NCI-H1417 (cell line): ENCODE measurements at regions not wholly inside any gene's neighbourhood (a gene's known extent, or its start where the extent isn't known, plus 50 kb on each side); places are given as distances from the start of the nearest gene placed in this dataset.

ENCODE experiments used
- DNase-seq, 3 experiments: peaks; one replicate each; lab custom pipeline; 2025; lab: John Stamatoyannopoulos, UW

DNA sequence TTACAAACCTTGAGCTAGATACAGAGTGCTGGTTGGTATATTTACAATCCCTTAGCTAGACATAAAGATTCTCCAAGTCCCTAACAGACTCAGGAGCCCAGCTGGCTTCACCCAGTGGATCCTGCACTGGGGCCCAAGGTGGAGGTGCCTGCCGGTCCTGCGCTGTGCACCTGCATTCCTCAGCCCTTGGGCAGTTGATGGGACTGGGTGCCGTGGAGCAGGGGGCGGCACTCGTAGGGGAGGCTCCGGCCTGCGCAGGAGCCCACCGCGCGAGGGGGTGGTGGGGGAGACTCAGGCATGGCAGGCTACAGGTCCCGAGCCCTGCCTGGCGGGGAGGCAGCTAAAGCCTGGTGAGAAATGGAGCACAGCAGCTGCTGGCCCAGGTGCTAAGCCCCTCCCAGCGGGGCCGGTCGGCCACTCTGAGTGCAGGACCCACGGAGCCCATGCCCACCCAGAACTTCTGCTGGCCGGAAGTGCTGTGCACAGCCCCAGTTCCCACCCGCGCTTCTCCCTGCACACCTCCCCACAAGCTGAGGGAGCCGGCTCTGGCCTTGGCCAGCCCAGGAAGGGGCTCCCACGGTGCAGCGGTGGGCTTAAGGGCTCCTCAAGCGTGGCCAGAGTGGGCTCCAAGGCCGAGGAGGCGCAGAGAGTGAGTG is 1464.7 kb downstream of the EFNA5 start:
- no peak for DNase-seq

DNA sequence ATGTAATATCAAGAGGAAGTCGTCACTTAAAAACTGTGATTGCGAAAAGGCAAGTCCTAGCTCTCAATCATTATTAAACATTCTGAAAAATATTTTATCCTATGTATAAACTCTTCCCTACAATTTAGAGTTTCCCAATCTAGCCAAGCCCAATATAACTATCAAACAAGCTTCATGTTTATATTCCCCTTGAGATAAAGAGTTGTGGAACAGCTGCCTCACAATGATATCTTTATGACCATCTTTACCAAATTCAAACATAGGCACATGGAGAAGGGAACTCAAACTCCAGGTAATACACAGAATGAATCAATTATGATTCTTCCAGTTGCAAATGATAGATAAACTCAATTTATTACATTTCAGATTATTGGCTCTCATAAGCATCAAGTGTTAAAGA is 1468.7 kb downstream of the EFNA5 start:
- no peak for DNase-seq

GRCh38 chr5:106200971-106201370 is 1469.8 kb downstream of the EFNA5 start:
- DNase-seq = no peak

DNA sequence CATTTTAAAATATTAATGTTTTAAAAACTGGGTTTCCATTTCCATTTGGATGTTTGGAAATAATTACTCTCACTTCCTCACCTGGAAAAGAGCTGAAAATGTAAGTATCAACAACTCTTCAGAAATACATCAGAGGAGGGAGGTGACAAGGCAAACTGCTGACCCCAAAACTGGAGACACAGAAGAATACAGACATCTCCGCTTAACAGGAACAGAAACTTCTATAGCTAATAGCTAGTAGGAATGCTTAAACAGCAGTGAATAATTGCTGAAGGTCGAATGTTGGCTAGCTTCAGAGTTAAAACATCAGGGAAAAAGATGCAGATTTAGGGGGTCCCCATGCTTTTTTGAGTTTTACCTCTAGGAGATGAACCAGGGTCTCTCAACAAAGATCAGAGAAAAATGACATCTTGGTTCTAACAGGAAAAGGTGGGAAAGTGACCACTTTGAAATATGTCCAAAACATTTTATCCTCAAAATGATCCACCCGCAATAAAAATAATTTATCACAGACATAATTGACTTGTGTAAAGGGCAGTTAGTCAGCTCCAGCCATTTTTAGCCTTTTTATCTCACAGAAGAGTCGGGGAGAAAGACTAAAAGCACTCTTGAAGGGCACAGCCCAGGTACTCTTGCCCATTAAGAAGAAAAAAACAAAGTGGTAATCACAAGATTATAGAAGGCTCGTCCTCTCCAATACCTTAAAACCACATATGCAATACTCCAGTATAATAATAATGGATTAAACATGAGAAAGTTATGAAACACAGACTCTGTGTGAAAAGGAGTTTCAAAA is 1474.9 kb downstream of the EFNA5 start:
- DNase-seq = peak in 2 of 3 experiments; percentile 1 to 66

GRCh38 chr5:106189121-106189809 is 1481.5 kb downstream of the EFNA5 start:
- peak; percentile 29 to 76 (median 64) for DNase-seq

GRCh38 chr5:106185661-106186081 is 1485.1 kb downstream of the EFNA5 start:
- DNase-seq = no peak

DNA sequence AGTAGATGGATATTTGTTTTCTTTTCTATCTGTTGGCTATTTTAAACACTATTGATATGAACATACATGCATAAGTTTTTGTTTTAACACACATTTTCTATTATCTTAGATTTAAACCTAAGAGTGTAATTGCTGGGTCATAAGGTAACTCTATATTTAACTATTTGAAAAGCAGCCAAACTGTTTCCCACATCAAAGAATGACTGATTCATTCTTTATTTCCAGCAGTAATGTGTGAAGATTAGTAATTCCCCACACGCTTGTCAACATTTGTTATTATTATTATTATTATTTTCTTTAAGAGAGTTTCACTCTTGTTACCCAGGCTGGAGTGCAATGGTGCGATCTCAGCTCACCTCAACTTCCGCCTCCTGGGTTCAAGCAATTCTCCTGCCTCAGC is 1495.8 kb downstream of the EFNA5 start:
- no peak for DNase-seq

- no peak for DNase-seq
Observed at GRCh38 chr5:106172681-106173532, 1497.8 kb downstream of the EFNA5 start.

DNA sequence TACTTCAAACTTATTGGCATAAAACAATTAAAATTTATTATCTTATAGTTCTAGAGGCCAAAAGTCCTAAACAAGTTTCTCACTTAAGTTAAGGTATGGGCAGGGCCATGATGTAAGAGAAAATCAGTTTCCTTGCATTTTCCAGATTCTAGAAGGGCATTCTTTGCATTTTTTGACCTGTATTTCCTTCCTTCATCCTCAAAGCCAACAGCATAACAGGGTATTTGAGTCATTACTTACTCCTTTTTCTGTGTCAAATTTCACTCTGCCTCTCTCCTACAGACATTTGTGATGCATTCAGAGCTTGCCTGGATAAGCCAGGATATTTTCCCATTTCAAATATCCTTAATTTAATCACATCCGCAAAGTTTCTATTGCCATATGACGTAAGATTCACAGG is 1499.0 kb downstream of the EFNA5 start:
- no peak for DNase-seq

DNA sequence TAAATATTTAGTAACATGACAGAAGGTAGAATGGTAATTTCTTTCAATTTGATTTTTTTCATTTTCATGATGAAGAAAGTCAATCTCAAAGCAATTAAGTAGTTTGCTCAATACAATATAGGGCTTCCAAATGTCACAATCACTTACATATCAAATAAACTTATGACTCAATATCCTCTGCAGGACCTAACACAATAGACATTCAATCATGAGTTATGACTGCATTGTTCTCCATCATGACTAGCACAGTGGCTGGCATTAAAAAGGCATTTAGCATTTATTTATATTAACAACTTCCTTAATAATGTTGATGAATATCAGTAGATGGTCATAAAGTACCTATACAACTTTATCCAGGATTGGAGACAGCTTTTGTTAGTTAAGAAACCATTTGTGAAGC is 1499.6 kb downstream of the EFNA5 start:
- DNase-seq = peak in 1 of 3 experiments; percentile 1

GRCh38 chr5:106167766-106168165 is 1503.0 kb downstream of the EFNA5 start:
- DNase-seq = no peak

DNA sequence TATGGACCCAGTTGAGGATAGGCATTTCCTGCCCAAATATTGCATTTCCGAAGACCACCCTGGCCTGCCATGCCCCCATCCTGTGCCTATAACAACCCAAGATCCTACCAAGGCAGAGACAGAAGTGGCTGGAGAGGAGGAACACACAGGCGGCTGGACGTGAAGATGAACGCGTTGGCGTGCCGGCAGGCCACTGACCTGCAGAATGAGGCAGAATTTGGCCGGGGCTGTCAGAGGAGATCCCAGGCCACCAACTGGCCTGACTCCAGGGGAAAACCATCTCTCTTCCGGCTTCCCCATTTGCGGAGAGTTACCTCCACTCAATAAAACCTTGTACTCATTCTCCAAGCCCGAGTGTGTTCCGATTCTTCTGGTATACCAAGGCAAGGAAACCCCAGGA is 1507.5 kb downstream of the EFNA5 start:
- DNase-seq = no peak

- DNase-seq = peak in 1 of 3 experiments; percentile 2
Observed at GRCh38 chr5:106159616-106160015, 1511.1 kb downstream of the EFNA5 start.

DNA sequence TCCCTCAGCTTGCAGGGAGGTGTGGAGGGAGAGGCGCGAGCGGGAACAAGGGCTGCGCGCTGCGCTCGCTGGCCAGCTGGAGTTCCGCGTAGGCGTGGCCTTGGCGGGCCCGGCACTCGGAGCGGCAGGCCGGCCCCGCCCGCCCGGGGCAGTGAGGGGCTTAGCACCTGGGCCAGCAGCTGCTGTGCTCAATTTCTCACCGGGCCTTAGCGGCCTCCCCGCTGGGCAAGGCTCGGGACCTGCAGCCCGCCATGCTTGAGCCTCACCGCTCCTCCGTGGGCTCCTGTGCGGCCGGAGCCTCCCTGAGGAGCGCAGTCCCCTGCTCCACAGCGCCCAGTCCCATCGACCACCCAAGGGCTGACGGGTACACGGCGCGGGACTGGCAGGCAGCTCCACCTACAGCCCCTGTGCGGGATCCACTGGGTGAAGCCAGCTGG is 1516.4 kb downstream of the EFNA5 start:
- no peak for DNase-seq

DNA sequence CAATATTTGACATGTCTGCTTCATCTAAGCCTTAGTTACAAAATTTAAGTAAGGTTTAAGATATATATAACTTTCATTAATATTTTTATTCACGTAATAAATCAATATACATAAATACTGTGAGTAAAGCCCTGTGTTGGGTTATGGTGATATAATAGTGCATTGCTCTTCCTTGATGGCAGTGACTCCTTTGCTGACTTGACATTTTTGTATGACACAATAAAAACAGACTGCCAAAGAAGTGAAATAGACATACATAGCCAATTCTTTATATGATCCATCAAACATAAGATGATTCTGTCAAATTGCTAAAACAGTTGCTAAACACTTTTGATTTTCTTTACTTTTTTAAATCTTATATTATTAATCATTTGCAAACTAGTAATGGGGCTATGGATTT is 1518.2 kb downstream of the EFNA5 start:
- DNase-seq = no peak

DNA sequence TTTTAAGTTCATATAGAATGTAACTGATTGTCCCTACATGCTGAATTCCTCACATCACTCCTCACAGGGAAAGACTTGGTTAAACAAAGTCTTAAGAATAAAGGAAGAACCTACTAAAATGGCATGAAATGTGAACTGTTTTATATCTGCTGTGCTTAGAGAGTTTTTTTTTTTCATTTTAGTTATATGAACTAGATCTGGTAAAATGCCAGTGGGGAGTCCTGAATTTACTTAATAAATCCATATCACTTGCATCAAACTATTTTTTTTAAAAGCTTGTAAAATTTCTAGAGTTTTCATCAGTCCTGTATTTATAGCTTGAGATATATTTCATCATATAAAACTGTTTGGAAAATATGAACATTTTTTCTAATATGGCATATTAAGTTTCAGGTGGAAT is 1528.6 kb downstream of the EFNA5 start:
- DNase-seq = no peak

GRCh38 chr5:106140101-106140500 is 1530.6 kb downstream of the EFNA5 start:
- no peak for DNase-seq

- peak in 1 of 3 experiments; percentile 36 for DNase-seq
Observed at GRCh38 chr5:106136061-106136460, 1534.7 kb downstream of the EFNA5 start.

DNA sequence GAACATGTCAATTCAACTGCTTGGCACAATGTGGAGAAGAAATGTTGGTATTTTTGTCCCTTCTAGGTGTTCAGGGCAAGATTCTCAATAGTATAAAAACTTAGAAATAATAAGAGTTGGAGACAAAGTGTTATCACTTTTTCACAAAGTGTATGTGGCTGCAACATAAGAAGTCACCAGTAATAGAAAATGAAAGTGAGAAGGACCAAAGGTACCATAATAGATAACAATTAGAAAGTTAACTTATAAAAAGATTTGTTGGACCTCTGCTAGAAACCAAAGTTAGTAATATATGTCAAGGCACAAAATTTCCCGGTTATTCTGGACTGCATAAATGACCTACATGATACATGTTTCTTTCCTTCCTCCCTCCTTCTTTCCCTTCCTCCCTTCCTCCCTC is 1535.3 kb downstream of the EFNA5 start:
- no peak for DNase-seq

DNA sequence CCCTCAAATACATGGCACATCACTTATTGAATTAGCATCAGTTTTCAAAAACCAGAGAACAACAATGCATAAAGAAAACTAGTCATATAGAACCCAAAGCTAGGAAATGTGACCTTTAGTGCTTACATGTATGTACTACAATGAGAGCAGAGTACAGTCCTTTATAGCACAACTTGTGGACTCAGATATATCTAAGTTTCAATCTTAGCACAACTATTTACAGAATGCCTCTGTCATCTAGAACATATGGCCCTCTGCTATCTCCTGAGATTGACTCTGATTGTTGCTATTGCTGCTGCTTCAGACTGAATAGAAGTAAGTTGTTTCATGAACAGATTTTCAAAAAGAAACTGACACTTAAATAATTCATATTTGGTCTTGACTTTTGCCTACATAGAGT is 1536.2 kb downstream of the EFNA5 start:
- no peak for DNase-seq

GRCh38 chr5:106127985-106128384 is 1542.8 kb downstream of the EFNA5 start:
- DNase-seq = no peak

DNA sequence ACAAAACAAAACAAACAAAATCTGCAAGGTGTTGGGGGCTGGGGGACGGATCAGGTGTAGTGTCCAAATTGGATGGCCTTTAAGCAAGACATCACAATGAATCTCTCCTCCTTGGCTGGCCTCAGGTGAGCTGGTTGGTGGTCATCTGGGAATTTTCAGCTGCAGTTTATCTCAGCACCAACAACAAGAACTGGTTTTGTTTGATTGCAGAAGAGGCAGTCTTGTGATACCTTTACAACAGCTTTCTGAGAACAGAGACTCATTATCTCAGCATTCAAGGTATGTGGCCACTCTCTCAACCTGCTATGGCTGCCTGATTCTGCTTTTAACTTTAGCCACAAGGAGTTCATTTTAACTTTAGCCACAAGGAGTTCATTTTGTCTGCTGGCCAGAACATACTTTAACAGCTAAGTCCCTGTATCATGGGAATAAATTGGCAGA is 1543.4 kb downstream of the EFNA5 start:
- no peak for DNase-seq
